NCI-H510A treated with DMSO at 0.1 percent for 48 hours (cell line): ENCODE measurements at regions not wholly inside any gene's neighbourhood (a gene's known extent, or its start where the extent isn't known, plus 50 kb on each side); places are given as distances from the start of the nearest gene placed in this dataset.
A peak's percentile ranks its signal among the peaks of the same experiment; 100 is the strongest.
"Not testable (repeated sequence)": the region's sequence is repeated elsewhere in the genome, so short reads cannot be mapped to it uniquely, and the experiment has no call there.

Experiments used
- DNase-seq: peaks from one replicate; lab custom pipeline; 2025; lab: John Stamatoyannopoulos, UW

GRCh38 chr5:110923971-110924370 lies 147.5 kb upstream of the TSLP start:
- DNase-seq, result no peak

DNA sequence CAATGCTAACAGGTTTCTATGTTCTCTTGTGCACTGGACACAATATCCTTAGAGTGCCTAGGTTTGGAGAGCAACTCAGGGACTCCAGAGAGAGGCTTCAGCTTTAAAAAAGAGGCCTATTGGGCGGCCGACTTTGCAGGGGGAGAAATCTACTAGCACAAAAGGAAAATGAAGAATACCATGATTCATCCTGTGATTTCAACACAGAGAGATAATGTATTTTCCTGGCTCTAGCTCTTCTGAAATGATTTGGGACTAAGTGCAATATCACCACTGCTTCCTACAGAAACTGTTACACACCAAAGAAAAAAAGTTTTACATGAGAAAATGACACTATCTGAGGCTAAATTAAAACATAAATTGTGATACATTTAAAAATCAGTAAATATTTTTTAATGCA lies 146.1 kb upstream of the TSLP start:
- no peak for DNase-seq

- no peak for DNase-seq
These were observed 145.6 kb upstream of the TSLP start for GRCh38 chr5:110925916-110926315.

DNA sequence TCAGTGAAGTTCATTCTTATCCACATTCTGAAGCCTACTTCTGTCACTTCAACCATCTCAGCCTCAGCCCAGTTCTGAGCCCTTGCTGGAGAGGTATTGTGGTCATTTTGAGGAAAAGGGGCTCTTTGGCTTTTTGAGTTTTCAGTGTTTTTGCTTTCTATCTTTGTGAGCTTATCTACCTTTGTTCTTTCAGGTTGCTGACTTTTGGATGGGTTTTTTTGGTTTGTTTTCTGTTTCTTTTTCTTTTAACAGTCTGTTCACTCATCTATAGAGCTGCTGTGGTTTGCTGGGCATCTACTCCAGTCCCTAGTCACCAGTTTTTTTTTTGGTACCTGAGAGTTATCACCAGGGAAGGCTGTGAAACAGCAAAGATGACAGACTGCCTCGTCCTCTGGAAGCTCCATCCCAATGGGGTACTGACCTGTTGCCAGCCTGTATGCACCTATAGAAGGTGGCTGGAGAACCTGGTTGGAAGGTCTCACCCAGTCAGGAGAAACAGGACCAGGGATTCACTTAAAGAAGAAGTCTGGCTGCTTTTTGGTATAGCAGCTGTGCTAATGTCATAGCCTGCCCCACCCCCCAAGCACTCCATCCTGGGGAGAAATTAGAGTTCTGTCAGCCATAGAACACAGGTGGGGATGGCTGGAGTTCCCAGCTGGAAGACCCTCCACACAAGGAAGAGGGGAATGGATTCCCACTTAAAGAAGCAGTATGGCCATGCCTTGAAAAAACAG lies 138.6 kb upstream of the TSLP start:
- DNase-seq, result no peak

DNA sequence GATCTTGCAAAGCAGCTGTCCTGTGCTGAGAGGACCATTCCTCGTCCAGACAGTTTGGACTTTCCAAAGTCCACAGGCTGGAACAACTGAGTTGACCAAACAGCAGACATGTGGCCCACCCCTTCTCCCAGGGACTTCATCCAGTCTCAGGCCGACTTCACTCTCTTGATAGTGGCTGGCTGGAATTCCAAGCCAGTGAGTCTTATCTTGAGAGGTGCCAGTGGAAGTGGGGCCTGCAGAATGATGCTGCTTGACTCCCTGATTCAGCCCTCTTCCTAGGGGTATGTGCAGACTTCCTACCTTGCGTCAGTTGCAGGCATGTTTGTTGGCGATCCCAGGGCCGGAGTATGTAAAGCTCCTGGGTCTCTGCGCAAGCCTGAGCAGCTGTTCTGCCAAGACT lies 131.4 kb upstream of the TSLP start:
- no peak for DNase-seq

- DNase-seq, result no peak
These were observed 125.6 kb upstream of the TSLP start for GRCh38 chr5:110945874-110946436.

DNA sequence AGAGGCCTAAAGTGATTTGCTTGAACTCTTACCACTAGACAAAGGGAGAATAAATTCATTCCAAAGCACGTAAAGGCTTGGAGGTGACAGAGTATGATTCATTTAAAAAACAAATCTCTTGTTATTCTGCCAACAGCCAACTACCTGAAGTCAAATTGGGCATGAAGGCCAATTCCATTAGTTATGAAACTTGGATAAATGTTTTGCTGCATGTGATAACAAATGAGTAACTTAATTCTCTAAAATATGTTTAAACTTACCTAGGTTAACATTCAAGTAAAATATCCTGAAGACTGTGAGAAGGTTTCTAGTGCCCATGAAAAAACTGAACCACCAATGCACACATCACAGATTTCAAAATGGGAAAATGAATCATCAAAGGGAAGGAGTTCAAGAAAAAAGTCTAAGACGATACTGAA lies 120.1 kb upstream of the TSLP start:
- DNase-seq, result no peak

- peak; percentile 80 for DNase-seq
These were observed 115.1 kb upstream of the TSLP start for GRCh38 chr5:110956280-110956912.

GRCh38 chr5:110956913-110957813 lies 114.3 kb upstream of the TSLP start:
- peak; percentile 69 for DNase-seq

GRCh38 chr5:110957934-110958333 lies 113.6 kb upstream of the TSLP start:
- no peak for DNase-seq

DNA sequence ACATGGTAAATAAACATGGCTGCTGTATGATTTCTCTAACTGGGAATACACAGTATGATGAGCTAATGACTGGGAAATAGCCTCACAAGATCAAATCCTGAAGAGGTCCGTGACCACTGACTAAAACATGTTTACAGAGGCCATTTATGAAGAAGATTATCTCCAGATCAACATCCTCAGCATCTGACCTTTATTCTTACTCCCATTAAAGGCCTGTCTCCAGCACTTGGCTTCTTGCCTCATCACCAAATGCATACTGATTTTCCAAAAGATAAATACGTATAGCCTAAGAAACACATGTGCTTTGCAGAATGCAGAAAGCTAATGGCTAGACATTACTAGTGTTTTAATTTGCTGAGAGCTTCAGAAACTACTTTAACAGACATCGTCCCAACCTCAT lies 108.0 kb upstream of the TSLP start:
- DNase-seq, result no peak

DNA sequence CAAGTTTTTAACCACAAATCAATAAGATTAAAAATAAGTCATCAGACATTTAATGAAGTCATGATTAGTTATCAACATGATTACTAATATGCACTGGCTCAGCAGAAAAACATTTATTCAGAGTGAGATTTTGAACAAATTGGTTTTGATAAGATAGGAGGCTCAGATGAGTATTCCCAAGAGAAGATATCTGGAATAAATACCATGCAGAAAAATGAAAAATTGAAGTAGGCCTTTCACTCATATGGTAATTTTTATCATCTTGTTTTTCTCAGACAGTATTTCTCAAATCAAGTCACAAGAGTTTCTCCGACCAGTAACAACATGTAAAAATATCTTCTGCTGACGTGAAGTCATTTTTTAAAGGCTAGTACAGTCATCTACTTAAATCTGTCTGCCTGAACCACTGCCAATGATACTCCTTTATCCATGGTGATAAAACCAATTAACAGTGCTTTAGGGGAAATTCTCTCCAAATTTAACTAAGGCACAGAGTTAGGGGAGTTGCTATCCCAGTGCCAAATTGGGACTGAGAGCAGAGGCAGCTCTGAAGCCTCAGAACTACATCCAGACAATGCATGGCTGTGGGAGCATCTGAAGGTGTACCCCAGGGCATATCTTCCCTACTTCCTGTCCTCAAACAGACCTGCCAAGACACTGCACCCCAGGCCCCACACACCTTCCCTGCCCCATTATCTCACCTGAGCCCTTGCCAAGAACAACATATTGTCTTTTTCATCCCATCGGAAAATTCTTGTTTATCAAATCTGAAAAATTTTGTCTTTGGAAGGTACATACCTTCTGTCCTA lies 105.5 kb upstream of the TSLP start:
- no peak for DNase-seq

- no peak for DNase-seq
These were observed 103.1 kb upstream of the TSLP start for GRCh38 chr5:110968246-110969005.

- peak; percentile 13 for DNase-seq
These were observed 102.0 kb upstream of the TSLP start for GRCh38 chr5:110969502-110969901.

DNA sequence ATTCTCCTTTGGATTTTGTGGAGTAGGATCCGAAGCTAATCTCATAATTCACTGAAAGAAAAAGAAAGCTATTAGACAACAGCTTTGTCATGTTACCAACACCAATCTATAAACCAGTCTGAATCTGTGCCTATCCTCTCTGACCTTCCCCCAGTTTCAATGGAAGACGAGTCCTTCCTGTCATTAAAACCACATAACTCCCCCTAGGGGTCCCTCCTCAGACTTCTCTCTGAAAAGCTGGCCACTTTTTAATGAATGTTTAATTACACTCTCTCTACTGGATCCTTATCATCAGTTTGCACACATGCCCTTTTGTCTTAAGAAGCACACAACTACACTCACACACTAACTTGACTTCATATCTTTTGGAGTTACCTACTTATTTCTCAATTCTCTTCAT lies 98.0 kb upstream of the TSLP start:
- no peak for DNase-seq

- DNase-seq, result no peak
These were observed 93.6 kb upstream of the TSLP start for GRCh38 chr5:110977915-110978314.

DNA sequence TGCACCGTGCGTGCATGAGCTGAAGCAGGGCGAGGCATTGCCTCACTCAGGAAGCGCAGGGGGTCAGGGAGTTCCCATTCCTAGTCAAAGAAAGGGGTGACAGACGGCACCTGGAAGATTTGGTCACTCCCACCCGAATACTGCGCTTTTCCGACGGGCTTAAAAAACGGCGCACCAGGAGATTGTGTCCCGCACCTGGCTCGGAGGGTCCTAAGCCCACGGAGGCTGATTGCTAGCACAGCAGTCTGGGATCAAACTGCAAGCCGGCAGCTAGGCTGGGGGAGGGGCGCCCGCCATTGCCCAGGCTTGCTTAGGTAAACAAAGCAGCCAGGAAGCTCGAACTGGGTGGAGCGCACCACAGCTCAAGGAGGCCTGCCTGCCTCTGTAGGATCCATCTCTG lies 85.6 kb upstream of the TSLP start:
- peak; percentile 4 for DNase-seq

DNA sequence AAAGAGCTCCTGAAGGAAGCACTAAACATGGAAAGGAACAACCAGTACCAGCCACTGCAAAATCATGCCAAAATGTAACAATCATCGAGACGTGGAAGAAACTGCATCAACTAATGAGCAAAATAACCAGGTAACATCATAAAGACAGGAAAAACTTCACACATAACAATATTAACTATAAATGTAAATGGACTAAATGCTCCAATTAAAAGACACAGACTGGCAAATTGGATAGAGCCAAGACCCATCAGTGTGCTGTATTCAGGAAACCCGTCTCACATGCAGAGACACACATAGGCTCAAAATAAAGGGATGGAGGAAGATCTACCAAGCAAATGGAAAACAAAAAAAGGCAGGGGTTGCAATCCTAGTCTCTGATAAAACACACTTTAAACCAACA lies 83.9 kb upstream of the TSLP start:
- DNase-seq, result not testable (repeated sequence)

GRCh38 chr5:110996742-110997141 lies 74.8 kb upstream of the TSLP start:
- DNase-seq, result no peak

GRCh38 chr5:111002036-111002435 lies 69.5 kb upstream of the TSLP start:
- DNase-seq, result no peak

GRCh38 chr5:111003623-111004022 lies 67.9 kb upstream of the TSLP start:
- DNase-seq, result no peak
